Pancreas (tissue), 10 donors: ENCODE measurements at regions not wholly inside any gene's neighbourhood (a gene's known extent, or its start where the extent isn't known, plus 50 kb on each side); places are given as distances from the start of the nearest gene placed in this dataset.

Experiments used
- ATAC-seq, 4 donors: fragments of 200-7000 bp; cut with Tn5 transposase; one replicate each; pipeline versions ENCODE4 v1.8.0 to v1.9.1; 2020; ENCODE audit warnings: mild to moderate bottlenecking in 4 of 4, moderate library complexity in 4 of 4
- DNase-seq, 6 donors: peaks; one replicate each; pipeline ENCODE4 v3.0.0-alpha.2; 2020
- FAIRE-seq: peaks from 2 replicates; lab custom pipeline; 2012; peaks lifted over from hg19 to GRCh38; lab: Jason Lieb, UNC
- H3K27ac ChIP-seq, 4 donors: fragments of 200-600 bp; sonication (generic); 1 replicate in 3 of 4; 2 replicates in 1 of 4; pipeline versions ENCODE4 v1.5.0 to v1.8.0; 2020
- H3K27me3 ChIP-seq, 4 donors: fragments of 200-600 bp; one replicate each; pipeline ENCODE4 v1.8.0; 2021
- H3K36me3 ChIP-seq, 3 donors: fragments of 200-600 bp; sonication (generic) in 1 of 3; one replicate each; pipeline versions ENCODE4 v1.5.0 to v1.8.0; 2020 to 2021
- H3K4me1 ChIP-seq, 3 donors: fragments of 200-600 bp; one replicate each; pipeline ENCODE4 v1.8.0; 2021
- H3K4me3 ChIP-seq, 4 donors: fragments of 200-600 bp; sonication (generic) in 2 of 4; one replicate each; pipeline versions ENCODE4 v1.5.0 to v1.8.0; 2020 to 2021
- H3K9me3 ChIP-seq, 4 donors: fragments of 200-600 bp; one replicate each; pipeline ENCODE4 v1.8.0; 2021
- CTCF ChIP-seq, 4 donors: fragments of 200-600 bp; sonication (generic) in 3 of 4; IDR thresholded peaks; one replicate each; pipeline versions ENCODE4 v1.5.0 to v1.8.0; 2021; ENCODE audit warnings: antibody characterized with exemption in 4 of 4
- WGBS, 2 donors: extraction: QIAGEN DNeasy Blood & Tissue Kit; methylation state at CpG; one replicate each; pipeline ENCODE4 v1.1.7; 2013; 5-methylcytosine and 5-hydroxymethylcytosine counted together
- intact Hi-C, 3 donors: fragments of 100-400 bp; cut with DNase I; formaldehyde crosslinking; loops; one replicate each; pipeline versions ENCODE4 v1.11.1 to v1.14.2; 2022
- donor health status: healthy with polysubstance abuse.
- donor health status: DM: no; HTN: no; CAD: no; lungs with moderate emphysema.
- donor health status: DM: no; HTN: no; CAD: no.
- donor health status: control.
- donor health status: control.
- donor health status: Bipolar disorder and iron deficiency.
- donor health status: DM: yes; HTN: yes; CAD: no.
- donor health status: DM: no; HTN: no; CAD: no.
- donor health status: DM: no; HTN: no; CAD: no.
- donor health status: DM: yes; HTN: yes; CAD: no.

GRCh38 chr10:62610649-62611229, 193.8 kb upstream of the ADO start:
- DNase-seq (peak in 1 of 6 donors; percentile 19), ATAC-seq (peak in 3 of 4 donors; percentile 53 to 77 (median 76)), FAIRE-seq (no peak)
- WGBS, 2 donors: 12 to 20% methylated on average over 7 of the region's 7 CpGs
- intact Hi-C loops: no loop called here
- no peaks in the 10 kb centered on the region for H3K27me3 ChIP-seq
- H3K9me3 ChIP-seq: no peaks in the 10 kb centered on the region
- H3K4me3 ChIP-seq: no peak overlapping the region
- no peak overlapping the region for H3K27ac ChIP-seq
- H3K36me3 ChIP-seq: no peaks in the 10 kb centered on the region
- peak in 3 of 4 donors; percentile 31 to 40 (median 37) for TF ChIP-seq CTCF (IDR thresholded peaks at IDR 0.05)
- H3K4me1 ChIP-seq: no peaks in the 10 kb centered on the region

- Histone ChIP-seq H3K9me3 (no peaks in the 10 kb centered on the region), H3K4me3 (no peak overlapping the region), H3K27ac (no peak overlapping the region), H3K4me1 (no peaks in the 10 kb centered on the region), H3K36me3 (no peaks in the 10 kb centered on the region), H3K27me3 (no peaks in the 10 kb centered on the region)
- no peak for TF ChIP-seq CTCF (IDR thresholded peaks at IDR 0.05)
- no peak for DNase-seq
- intact Hi-C loops: no loop called here
- 47 to 55% methylated on average over 6 of the region's 6 CpGs for WGBS, 2 donors
- no peak for FAIRE-seq
- no peak for ATAC-seq
Observed at GRCh38 chr10:62613424-62613823, 191.1 kb upstream of the ADO start.

GRCh38 chr10:62613859-62614258, 190.7 kb upstream of the ADO start:
- Histone ChIP-seq H3K4me1 (no peaks in the 10 kb centered on the region), H3K9me3 (no peaks in the 10 kb centered on the region), H3K27ac (no peak overlapping the region), H3K4me3 (no peak overlapping the region), H3K27me3 (no peaks in the 10 kb centered on the region), H3K36me3 (no peaks in the 10 kb centered on the region)
- TF ChIP-seq CTCF (IDR thresholded peaks at IDR 0.05): no peak
- ATAC-seq: no peak
- no peak for FAIRE-seq
- intact Hi-C loops: no loop called here
- 19 to 21% methylated on average over 1 of the region's 1 CpG for WGBS, 2 donors
- no peak for DNase-seq

- no peaks in the 10 kb centered on the region for H3K9me3 ChIP-seq
- no peak overlapping the region for H3K27ac ChIP-seq
- ATAC-seq: no peak
- H3K36me3 ChIP-seq: no peaks in the 10 kb centered on the region
- no peak for FAIRE-seq
- WGBS, 2 donors: 73 to 79% methylated on average over 11 of the region's 11 CpGs
- no peaks in the 10 kb centered on the region for H3K27me3 ChIP-seq
- H3K4me1 ChIP-seq: no peaks in the 10 kb centered on the region
- intact Hi-C loops: no loop called here
- no peak overlapping the region for H3K4me3 ChIP-seq
- TF ChIP-seq CTCF (IDR thresholded peaks at IDR 0.05): no peak
- DNase-seq: no peak
Observed at GRCh38 chr10:62614389-62615157, 189.9 kb upstream of the ADO start.
